Retinal pigment epithelial cell (primary cell): ENCODE measurements at regions not wholly inside any gene's neighbourhood (a gene's known extent, or its start where the extent isn't known, plus 50 kb on each side); places are given as distances from the start of the nearest gene placed in this dataset.

Experiments
- DNase-seq: peaks from one replicate; pipeline ENCODE4 v3.0.0-alpha.2; 2010; ENCODE audit warnings: low read depth
- H3K4me3 ChIP-seq: 2 replicates; pipeline ENCODE4 v1.5.1; 2011; ENCODE audit warnings: mild to moderate bottlenecking, low read length, control low read depth, moderate library complexity
- CTCF ChIP-seq: conservative IDR thresholded peaks from 2 replicates; pipeline ENCODE4 v1.5.1; 2011; ENCODE audit warnings: low read depth, low read length, control low read depth, inconsistent platforms

DNA sequence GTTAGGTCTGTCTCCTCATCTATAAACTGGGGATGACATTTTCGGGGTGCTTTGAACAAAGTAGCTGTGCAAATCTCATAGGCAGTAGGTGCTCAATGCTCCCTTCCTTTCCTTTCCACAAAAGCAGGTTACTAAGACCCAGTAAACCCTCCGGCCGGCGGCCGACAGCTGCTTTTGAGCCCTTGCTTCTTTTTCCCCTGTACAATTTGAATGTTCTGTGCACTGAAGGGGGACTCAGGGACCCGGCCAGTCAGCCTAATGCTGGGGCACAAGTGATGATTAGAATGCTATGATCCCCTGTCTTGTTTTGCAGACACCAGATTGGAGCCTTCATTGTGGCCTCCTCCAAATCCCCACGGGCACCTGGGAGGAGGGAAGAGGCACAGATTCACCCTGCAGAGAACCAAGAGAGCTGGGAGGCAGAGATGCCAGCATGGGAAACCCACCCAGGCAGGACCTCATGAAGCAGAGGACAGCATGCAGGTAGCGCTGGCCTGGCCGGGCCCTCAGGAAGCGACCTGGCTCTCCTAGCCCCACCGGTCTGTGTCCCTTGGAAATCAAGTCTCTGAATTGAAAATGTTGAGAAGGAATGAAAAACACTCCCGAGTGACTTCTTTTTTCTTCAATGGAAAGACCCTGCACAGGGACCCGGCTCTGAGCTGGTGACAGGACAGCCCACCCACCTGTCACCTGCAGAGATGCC, 128.6 kb upstream of the HDAC4 start:
- DNase-seq: no peak
- no peak for TF ChIP-seq CTCF
- no peak overlapping the region for H3K4me3 ChIP-seq

DNA sequence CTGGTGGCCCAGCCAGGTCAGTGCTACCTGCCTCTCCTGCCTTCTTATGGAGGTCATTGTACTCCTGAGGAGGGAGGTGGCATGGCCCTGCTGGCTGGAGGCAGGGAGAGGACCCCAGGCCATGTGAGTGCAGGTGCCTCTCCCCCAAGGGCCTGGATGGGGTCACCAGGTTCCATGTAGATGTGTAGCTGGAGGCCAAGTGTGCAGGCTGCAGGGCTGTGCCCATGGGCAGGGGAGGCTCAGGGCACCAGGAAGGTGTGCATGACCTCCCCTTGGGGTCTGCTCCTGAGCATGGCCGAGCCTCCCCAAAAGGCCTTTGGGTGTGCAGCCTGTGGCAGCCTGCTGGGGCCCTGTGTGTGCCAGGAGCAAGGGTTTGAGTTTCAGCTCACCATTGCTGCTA, 128.1 kb upstream of the HDAC4 start:
- DNase-seq: no peak
- no peak overlapping the region for H3K4me3 ChIP-seq
- no peak for TF ChIP-seq CTCF

- TF ChIP-seq CTCF: no peak
These were observed 127.3 kb upstream of the HDAC4 start for GRCh38 chr2:239528146-239528545.

DNA sequence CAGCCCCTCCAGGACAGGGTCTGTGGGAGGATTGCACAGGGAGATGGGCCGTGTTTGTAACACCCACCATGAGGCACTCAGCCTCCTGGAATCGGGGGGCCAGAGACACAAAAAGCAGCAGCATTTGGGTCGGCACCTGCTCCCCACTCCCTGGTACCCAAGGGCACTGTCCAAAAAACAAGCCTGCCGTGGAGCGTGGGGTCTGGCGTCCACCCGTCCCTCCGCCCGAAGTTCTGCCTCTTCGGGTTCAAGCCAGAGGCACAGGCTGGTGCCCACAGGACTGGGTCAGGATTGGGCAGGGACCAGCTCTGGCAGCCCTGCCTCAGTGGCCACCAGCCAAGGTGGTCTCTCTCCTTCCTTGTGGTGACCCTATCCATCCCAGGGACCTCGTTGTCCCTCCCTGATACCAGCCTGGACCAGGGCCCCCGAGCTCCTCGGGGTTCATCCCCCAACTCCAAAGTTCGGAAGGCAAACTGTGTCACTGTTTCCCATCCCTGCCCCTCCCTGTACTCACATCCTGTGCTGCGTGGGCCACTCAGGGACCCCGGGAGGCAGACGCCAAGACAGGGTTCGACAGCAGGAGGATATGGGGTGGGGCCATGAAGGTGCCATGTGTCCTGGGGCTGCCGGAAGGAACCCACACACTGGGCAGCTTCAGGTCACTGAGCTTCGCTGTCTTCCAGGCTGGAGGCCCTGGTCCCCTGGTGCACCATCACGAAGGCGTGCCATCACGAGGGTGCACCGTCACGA, 126.0 kb upstream of the HDAC4 start:
- no peak for DNase-seq
- H3K4me3 ChIP-seq: no peak overlapping the region

More at GRCh38 chr2:239528146-239528545, 127.3 kb upstream of the HDAC4 start:
- DNase-seq: no peak
- no peak overlapping the region for H3K4me3 ChIP-seq

GRCh38 chr2:239526038-239526437, 125.2 kb upstream of the HDAC4 start:
- no peak overlapping the region for H3K4me3 ChIP-seq
- no peak for DNase-seq
- no peak for TF ChIP-seq CTCF

More for the DNA sequence above, 126.0 kb upstream of the HDAC4 start:
- no peak for TF ChIP-seq CTCF

GRCh38 chr2:239523954-239524330, 123.1 kb upstream of the HDAC4 start:
- DNase-seq: no peak
- H3K4me3 ChIP-seq: no peak overlapping the region
- TF ChIP-seq CTCF: no peak
